Uterus (tissue), 3 donors: ENCODE measurements at regions not wholly inside any gene's neighbourhood (a gene's known extent, or its start where the extent isn't known, plus 50 kb on each side); places are given as distances from the start of the nearest gene placed in this dataset.
A peak's percentile ranks its signal among the peaks of the same experiment; 100 is the strongest.
"Not testable (repeated sequence)": the region's sequence is repeated elsewhere in the genome, so short reads cannot be mapped to it uniquely, and the experiment has no call there.

Experiments used
- DNase-seq, 2 donors: peaks; one replicate each; pipeline ENCODE4 v3.0.0-alpha.2; 2019 to 2020
- H3K27ac ChIP-seq, 2 donors: fragments of 200-600 bp; sonication (generic); 1 replicate in 1 of 2; 2 replicates in 1 of 2; pipeline ENCODE4 v1.5.1; 2016 to 2018
- H3K27me3 ChIP-seq, 2 donors: fragments of 200-600 bp; sonication (generic); one replicate each; pipeline ENCODE4 v1.5.1; 2018 to 2019; ENCODE audit warnings: control low read depth in 1 of 2
- H3K36me3 ChIP-seq, 2 donors: fragments of 200-600 bp; sonication (generic); one replicate each; pipeline ENCODE4 v1.5.1; 2019; ENCODE audit warnings: control low read depth in 1 of 2
- H3K4me1 ChIP-seq, 2 donors: fragments of 200-600 bp; sonication (generic); one replicate each; pipeline ENCODE4 v1.5.1; 2018 to 2019; ENCODE audit warnings: control low read depth in 1 of 2
- H3K4me3 ChIP-seq, 2 donors: fragments of 200-600 bp; sonication (generic); 1 replicate in 1 of 2; 2 replicates in 1 of 2; pipeline ENCODE4 v1.5.1; 2018 to 2019; ENCODE audit warnings: mild to moderate bottlenecking in 1 of 2
- H3K9me3 ChIP-seq, 2 donors: fragments of 200-600 bp; sonication (generic); one replicate each; pipeline ENCODE4 v1.5.1; 2019; ENCODE audit warnings: control low read depth in 1 of 2
- POLR2A ChIP-seq, 2 donors: fragments of 450-650 bp; IDR thresholded peaks; one replicate each; pipeline ENCODE4 v1.6.1; 2016; ENCODE audit warnings: antibody characterized with exemption in 2 of 2, mild to moderate bottlenecking in 1 of 2, moderate library complexity in 1 of 2
- intact Hi-C: fragments of 100-400 bp; cut with DNase I; formaldehyde crosslinking; loops from one replicate; pipeline ENCODE4 v1.15.1; 2023; ENCODE audit warnings: low total_unique reads
- TF ChIP-seq, protein P1 (sequence below), 4 experiments: fragments of 200-600 bp in 2 of 4; fragments of 450-650 bp in 2 of 4; sonication (generic) in 2 of 4; IDR thresholded peaks; one replicate each; pipeline ENCODE4 v1.5.1; 2016 to 2019; ENCODE audit warnings: antibody characterized with exemption in 4 of 4, mild to moderate bottlenecking in 2 of 4, moderate library complexity in 1 of 4
- donor health status: DM: yes; HTN: yes; CAD: no.

DNA sequence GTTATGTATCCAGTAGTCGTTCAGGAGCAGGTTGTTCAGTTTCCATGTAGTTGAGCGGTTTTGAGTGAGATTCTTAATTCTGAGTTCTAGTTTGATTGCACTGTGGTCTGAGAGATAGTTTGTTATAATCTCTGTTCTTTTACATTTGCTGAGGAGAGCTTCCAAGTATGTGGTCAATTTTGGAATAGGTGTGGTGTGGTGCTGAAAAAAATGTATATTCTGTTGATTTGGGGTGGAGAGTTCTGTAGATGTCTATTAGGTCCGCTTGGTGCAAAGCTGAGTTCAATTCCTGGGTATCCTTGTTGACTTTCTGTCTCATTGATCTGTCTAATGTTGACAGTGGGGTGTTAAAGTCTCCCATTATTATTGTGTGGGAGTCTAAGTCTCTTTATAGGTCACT lies 68.6 kb upstream of the IZUMO1R start:
- H3K36me3 ChIP-seq, H3K27ac ChIP-seq, DNase-seq, H3K4me3 ChIP-seq, H3K27me3 ChIP-seq, H3K4me1 ChIP-seq: not testable (repeated sequence)
- H3K9me3 ChIP-seq: peaks cover 0 to 20% of the 10 kb centered on the region in 2 donors
- intact Hi-C loops: loop anchor here (5.0 kb wide), 1 partner anchor 1087 kb away; no protein-coding TSS in a partner anchor

DNA sequence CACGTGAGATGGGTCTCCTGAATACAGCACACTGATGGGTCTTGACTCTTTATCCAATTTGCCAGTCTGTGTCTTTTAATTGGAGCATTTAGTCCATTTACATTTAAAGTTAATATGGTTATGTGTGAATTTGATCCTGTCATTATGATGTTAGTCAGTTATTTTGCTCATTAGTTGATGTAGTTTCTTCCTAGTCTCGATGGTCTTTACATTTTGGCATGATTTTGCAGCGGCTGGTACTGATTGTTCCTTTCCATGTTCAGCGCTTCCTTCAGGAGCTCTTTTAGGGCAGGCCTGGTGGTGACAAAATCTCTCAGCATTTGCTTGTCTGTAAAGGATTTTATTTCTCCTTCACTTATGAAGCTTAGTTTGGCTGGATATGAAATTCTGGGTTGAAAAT lies 68.0 kb upstream of the IZUMO1R start:
- H3K9me3 ChIP-seq: peaks cover 0 to 20% of the 10 kb centered on the region in 2 donors
- intact Hi-C loops: loop anchor here (5.0 kb wide), 1 partner anchor 1086 kb away; no protein-coding TSS in a partner anchor
- H3K36me3 ChIP-seq, H3K4me3 ChIP-seq, H3K4me1 ChIP-seq, H3K27me3 ChIP-seq, DNase-seq, H3K27ac ChIP-seq: not testable (repeated sequence)

DNA sequence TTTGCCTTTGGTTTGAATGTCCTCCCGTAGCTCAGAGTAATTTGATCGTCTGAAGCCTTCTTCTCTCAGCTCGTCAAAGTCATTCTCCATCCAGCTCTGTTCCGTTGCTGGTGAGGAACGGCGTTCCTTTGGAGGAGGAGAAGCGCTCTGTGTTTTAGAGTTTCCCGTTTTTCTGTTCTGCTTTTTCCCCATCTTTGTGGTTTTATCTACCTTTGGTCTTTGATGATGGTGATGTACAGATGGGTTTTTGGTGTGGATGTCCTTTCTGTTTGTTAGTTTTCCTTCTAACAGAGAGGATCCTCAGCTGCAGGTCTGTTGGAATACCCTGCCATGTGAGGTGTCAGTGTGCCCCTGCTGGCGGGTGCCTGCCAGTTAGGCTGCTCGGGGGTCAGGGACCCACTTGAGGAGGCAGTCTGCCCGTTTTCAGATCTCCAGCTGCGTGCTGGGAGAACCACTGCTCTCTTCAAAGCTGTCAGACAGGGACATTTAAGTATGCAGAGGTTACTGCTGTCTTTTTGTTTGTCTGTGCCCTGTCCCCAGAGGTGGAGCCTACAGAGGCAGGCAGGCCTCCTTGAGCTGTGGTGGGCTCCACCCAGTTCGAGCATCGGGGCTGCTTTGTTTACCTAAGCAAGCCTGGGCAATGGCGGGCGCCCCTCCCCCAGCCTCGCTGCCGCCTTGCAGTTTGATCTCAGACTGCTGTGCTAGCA lies 66.8 kb upstream of the IZUMO1R start:
- TF ChIP-seq, protein P1, sequence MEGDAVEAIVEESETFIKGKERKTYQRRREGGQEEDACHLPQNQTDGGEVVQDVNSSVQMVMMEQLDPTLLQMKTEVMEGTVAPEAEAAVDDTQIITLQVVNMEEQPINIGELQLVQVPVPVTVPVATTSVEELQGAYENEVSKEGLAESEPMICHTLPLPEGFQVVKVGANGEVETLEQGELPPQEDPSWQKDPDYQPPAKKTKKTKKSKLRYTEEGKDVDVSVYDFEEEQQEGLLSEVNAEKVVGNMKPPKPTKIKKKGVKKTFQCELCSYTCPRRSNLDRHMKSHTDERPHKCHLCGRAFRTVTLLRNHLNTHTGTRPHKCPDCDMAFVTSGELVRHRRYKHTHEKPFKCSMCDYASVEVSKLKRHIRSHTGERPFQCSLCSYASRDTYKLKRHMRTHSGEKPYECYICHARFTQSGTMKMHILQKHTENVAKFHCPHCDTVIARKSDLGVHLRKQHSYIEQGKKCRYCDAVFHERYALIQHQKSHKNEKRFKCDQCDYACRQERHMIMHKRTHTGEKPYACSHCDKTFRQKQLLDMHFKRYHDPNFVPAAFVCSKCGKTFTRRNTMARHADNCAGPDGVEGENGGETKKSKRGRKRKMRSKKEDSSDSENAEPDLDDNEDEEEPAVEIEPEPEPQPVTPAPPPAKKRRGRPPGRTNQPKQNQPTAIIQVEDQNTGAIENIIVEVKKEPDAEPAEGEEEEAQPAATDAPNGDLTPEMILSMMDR (IDR thresholded peaks at IDR 0.05): peak in 1 of 4 experiments; percentile 0
- intact Hi-C loops: loop anchor here (5.0 kb wide), 1 partner anchor 1085 kb away; no protein-coding TSS in a partner anchor
- H3K9me3 ChIP-seq: peaks cover 0 to 20% of the 10 kb centered on the region in 2 donors
- not testable (repeated sequence) for H3K27me3 ChIP-seq, H3K36me3 ChIP-seq, H3K4me3 ChIP-seq, H3K27ac ChIP-seq, H3K4me1 ChIP-seq
- peak; percentile 27 to 40 for DNase-seq

DNA sequence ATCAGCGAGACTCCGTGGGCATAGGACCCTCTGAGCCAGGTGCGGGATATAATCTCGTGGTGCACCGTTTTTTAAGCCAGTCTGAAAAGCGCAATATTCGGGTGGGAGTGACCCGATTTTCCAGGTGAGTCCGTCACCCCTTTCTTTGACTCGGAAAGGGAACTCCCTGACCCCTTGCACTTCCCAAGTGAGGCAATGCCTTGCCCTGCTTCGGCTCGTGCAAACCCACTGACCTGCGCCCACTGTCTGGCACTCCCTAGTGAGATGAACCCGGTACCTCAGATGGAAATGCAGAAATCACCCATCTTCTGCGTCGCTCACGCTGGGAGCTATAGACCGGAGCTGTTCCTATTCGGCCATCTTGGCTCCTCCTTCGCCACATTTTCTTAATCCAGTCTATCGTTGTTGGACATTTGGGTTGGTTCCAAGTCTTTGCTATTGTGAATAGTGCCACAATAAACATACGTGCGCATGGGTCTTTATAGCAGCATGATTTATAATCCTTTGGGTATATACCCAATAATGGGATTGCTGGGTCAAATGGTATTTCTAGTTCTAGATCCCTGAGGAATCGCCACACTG lies 66.1 kb upstream of the IZUMO1R start:
- H3K27me3 ChIP-seq, H3K4me1 ChIP-seq, H3K27ac ChIP-seq, H3K4me3 ChIP-seq, H3K36me3 ChIP-seq: not testable (repeated sequence)
- peaks cover 0 to 20% of the 10 kb centered on the region in 2 donors for H3K9me3 ChIP-seq
- DNase-seq: peak; percentile 23 to 54
- intact Hi-C loops: loop anchor here (5.0 kb wide), 1 partner anchor 1084 kb away; no protein-coding TSS in a partner anchor

DNA sequence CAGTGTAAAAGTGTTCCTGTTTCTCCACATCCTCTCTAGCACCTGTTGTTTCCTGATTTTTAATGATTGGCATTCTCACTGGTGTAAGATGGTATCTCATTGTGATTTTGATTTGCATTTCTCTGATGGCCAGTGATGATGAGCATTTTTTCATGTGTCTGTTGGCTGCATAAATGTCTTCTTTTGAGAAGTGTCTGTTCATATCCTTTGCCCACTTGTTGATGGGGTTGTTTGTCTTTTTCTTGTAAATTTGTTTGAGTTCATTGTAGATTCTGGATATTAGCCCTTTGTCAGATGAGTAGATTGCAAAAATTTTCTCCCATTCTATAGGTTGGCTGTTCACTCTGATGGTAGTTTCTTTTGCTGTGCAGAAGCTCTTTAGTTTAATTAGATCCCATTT lies 65.6 kb upstream of the IZUMO1R start:
- H3K4me3 ChIP-seq, H3K27ac ChIP-seq, H3K36me3 ChIP-seq, H3K4me1 ChIP-seq, DNase-seq, H3K27me3 ChIP-seq: not testable (repeated sequence)
- H3K9me3 ChIP-seq: peaks cover 0 to 20% of the 10 kb centered on the region in 2 donors
- intact Hi-C loops: loop anchor here (5.0 kb wide), 1 partner anchor 1084 kb away; no protein-coding TSS in a partner anchor

DNA sequence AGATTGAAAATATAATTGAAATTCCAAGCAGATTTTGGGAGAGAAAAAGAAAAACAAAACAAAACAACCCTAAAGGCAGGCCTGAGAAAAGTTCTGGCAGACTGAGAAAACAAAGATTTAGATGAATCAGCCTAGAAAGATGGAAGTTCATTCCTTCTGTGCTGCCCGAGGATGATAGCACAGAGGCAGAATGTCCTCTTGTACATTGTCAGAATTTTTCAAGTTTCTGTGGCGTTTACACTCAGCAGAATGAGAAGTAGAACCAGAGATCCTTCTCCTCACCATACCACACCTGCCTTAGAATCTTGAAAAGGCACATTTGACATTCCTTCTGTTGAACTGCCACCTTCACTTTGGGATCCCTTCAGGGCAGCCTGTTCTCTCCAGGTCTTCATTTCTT lies 62.5 kb upstream of the IZUMO1R start:
- no peaks in the 10 kb centered on the region for H3K36me3 ChIP-seq
- no peaks in the 10 kb centered on the region for H3K27me3 ChIP-seq
- intact Hi-C loops: no loop called here
- H3K27ac ChIP-seq: no peak overlapping the region
- DNase-seq: no peak
- peaks cover 0 to 16% of the 10 kb centered on the region in 2 donors for H3K9me3 ChIP-seq
- no peak overlapping the region for H3K4me3 ChIP-seq
- no peak for TF ChIP-seq POLR2A (IDR thresholded peaks at IDR 0.05)
- TF ChIP-seq, protein P1 (IDR thresholded peaks at IDR 0.05): no peak
- no peaks in the 10 kb centered on the region for H3K4me1 ChIP-seq
